ENCODE measurements at regions not wholly inside any gene's neighbourhood (a gene's known extent, or its start where the extent isn't known, plus 50 kb on each side); places are given as distances from the start of the nearest gene placed in this dataset.

DNA sequence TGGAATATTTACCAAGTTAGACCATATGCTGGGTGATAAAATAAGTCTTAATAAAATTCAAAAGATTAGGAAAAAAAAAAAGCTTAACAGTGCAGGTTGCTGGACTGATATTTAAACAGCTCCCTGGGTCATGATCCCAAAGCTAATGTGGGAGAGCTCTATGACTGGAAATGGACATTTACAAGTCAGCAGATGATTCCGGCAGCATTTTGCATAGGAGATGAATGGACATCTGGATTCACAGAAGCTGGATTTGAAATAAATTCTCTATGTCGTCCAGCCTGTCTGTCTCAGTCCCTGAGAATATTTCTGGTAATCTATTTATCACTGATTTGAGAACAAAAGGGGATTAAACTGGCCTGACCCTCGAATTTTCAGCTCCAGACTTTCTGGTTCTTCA lies 52.3 kb upstream of the KLHL25 start:
- Histone ChIP-seq H3K4me1 (ENCODE audit: control insufficient read depth, insufficient read depth, low read length) (no peaks in the 10 kb centered on the region), H3K27me3 (ENCODE audit: control insufficient read depth, insufficient read depth, low read length) (peaks cover 5% of the 10 kb centered on the region), H3K27ac (ENCODE audit: low read length) (no peak overlapping the region), H3K36me3 (ENCODE audit: control insufficient read depth, insufficient read depth, low read length) (no peaks in the 10 kb centered on the region), H3K9me3 (ENCODE audit: control insufficient read depth, low read depth, low read length) (no peaks in the 10 kb centered on the region), H3K4me3 (ENCODE audit: low read length) (no peak overlapping the region)
- WGBS (ENCODE audit: insufficient coverage, low lambda C conversion rate), result 33% methylated on average over 1 of the region's 3 CpGs
- DNase-seq, result no peak

DNA sequence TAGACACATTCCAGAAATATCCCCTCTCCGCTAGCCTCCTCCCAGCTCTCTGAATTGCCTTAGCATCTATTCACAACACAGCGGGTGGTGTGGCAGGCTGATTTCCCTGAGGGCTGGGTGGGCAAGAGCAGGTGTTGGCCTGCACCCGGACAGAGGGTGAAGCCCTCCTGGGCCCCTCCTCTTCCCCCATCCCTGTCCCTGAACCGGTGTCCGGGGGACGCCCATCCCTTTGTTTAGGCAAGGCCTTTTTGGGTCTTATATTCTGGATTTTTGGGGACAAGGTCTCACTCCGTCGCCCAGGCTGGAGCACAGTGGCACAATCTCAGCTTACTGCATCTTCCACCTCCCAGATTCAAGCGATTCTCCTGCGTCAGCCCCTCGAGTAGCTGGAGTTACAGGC lies 55.2 kb upstream of the KLHL25 start:
- WGBS (ENCODE audit: insufficient coverage, low lambda C conversion rate), result no CpG with 5 or more reads among the region's 11 CpGs
- Histone ChIP-seq H3K4me1 (ENCODE audit: control insufficient read depth, insufficient read depth, low read length) (no peaks in the 10 kb centered on the region), H3K36me3 (ENCODE audit: control insufficient read depth, insufficient read depth, low read length) (no peaks in the 10 kb centered on the region), H3K4me3 (ENCODE audit: low read length) (no peak overlapping the region), H3K27me3 (ENCODE audit: control insufficient read depth, insufficient read depth, low read length) (peaks cover 4% of the 10 kb centered on the region), H3K27ac (ENCODE audit: low read length) (no peak overlapping the region), H3K9me3 (ENCODE audit: control insufficient read depth, low read depth, low read length) (no peaks in the 10 kb centered on the region)
- DNase-seq, result no peak

DNA sequence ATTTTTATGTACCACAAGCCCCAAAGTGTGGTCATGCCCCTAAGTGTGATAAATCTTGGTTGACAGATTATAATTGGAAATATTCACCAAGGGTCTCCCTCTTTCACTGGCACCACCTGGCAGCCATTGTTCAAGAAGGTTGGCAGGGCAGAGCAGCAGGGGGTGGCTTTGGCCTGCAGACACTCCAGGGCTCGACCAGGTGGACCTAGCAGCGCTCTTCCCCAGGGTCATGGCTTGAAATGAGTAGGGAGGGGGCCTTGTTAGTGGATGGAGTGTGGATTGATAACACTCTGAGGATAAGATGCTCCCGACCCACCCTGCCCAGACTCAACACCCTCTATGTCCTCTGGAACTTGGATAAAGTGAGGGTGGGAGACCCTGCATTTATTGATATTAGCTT lies 58.2 kb upstream of the KLHL25 start:
- H3K4me1 ChIP-seq (ENCODE audit: control insufficient read depth, insufficient read depth, low read length), result no peaks in the 10 kb centered on the region
- no peaks in the 10 kb centered on the region for H3K36me3 ChIP-seq (ENCODE audit: control insufficient read depth, insufficient read depth, low read length)
- no peak for DNase-seq
- no peak overlapping the region for H3K4me3 ChIP-seq (ENCODE audit: low read length)
- H3K27ac ChIP-seq (ENCODE audit: low read length), result no peak overlapping the region
- H3K27me3 ChIP-seq (ENCODE audit: control insufficient read depth, insufficient read depth, low read length), result peaks cover 9% of the 10 kb centered on the region
- H3K9me3 ChIP-seq (ENCODE audit: control insufficient read depth, low read depth, low read length), result no peaks in the 10 kb centered on the region
- no CpG with 5 or more reads among the region's 3 CpGs for WGBS (ENCODE audit: insufficient coverage, low lambda C conversion rate)

DNA sequence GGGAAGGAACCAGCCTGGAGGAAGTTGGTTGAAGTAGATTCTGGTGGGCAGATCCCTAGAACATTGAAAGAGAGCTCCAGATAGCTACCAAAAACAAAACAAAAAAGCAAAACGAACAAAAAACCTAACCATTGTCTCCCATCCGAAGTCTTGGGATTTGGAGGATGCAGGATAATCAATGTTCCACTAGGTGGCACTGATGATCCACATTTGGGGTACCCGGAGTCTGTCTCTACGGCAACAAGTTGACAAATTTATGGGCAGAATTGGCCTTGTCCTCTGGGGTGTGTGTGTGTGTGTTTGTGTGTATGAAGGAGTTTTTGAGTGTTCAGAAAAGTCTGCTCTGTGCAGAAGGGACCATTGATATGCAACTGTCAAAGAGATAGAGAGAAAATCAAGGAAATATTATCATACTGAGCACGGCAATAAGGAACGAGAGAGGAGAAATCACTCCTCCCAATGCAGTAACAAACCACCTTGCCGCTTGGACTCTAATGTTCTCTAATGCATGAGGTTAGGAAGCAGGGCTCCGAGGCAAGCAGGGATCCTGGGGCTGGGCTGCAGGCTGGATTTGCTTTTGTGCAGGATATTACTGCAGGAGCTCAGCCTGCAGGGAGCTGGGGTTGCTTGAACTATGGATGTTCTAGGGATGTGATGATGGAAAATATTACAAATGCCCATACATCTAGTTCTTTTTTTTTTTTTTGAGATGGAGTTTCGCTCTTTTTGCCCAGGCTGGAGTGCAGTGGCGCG lies 59.8 kb upstream of the KLHL25 start:
- Histone ChIP-seq H3K36me3 (ENCODE audit: control insufficient read depth, insufficient read depth, low read length) (no peaks in the 10 kb centered on the region), H3K27ac (ENCODE audit: low read length) (no peak overlapping the region), H3K27me3 (ENCODE audit: control insufficient read depth, insufficient read depth, low read length) (peaks cover 15% of the 10 kb centered on the region), H3K4me3 (ENCODE audit: low read length) (no peak overlapping the region), H3K4me1 (ENCODE audit: control insufficient read depth, insufficient read depth, low read length) (peaks cover 3% of the 10 kb centered on the region), H3K9me3 (ENCODE audit: control insufficient read depth, low read depth, low read length) (no peaks in the 10 kb centered on the region)
- DNase-seq, result peak in 1 of 2 donors; percentile 35
- WGBS (ENCODE audit: insufficient coverage, low lambda C conversion rate), result 60% methylated on average over 1 of the region's 11 CpGs

DNA sequence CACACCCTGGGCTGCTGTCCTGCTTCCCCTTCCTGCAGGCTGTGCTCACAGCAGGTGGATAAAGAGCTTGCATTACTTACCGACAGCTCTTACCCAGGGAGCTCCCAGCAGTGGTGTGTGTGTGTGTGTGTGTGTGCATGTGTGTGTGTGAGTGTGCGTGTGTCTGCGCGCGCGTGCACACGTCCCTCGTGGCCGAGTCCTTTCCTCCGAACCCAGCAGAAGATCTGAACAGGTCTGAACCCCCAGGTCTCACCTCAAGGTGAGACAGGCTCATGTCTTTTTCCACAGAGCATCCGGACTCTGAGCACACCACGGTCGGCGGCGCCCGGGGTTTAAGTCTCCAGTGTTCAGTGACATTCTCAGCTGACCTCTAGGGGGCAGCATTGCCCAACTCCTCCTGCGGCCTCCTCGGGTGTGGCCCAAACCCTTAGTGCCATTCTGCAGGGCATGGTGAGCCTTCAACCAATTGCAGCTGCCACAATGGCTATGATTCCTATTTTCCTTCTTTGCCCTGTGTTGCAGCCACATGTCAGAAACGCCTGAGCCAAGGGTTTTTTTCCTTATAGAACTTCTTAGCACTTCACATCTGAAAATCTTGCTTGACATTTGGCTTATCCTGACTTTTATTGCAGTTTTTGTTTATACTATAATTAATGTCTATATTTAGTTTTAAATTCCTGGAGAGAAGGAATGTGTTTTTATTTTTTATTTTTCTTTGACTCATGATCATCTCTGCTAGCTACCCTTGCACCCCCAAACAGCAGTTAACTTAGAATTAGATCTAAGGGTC lies 64.1 kb upstream of the KLHL25 start:
- H3K27ac ChIP-seq (ENCODE audit: low read length), result no peak overlapping the region
- H3K4me1 ChIP-seq (ENCODE audit: control insufficient read depth, insufficient read depth, low read length), result peaks cover 3% of the 10 kb centered on the region
- no peak overlapping the region for H3K4me3 ChIP-seq (ENCODE audit: low read length)
- peaks cover 15% of the 10 kb centered on the region for H3K27me3 ChIP-seq (ENCODE audit: control insufficient read depth, insufficient read depth, low read length)
- peak; percentile 48 to 51 for DNase-seq
- no CpG with 5 or more reads among the region's 19 CpGs for WGBS (ENCODE audit: insufficient coverage, low lambda C conversion rate)
- H3K9me3 ChIP-seq (ENCODE audit: control insufficient read depth, low read depth, low read length), result no peaks in the 10 kb centered on the region
- no peaks in the 10 kb centered on the region for H3K36me3 ChIP-seq (ENCODE audit: control insufficient read depth, insufficient read depth, low read length)

DNA sequence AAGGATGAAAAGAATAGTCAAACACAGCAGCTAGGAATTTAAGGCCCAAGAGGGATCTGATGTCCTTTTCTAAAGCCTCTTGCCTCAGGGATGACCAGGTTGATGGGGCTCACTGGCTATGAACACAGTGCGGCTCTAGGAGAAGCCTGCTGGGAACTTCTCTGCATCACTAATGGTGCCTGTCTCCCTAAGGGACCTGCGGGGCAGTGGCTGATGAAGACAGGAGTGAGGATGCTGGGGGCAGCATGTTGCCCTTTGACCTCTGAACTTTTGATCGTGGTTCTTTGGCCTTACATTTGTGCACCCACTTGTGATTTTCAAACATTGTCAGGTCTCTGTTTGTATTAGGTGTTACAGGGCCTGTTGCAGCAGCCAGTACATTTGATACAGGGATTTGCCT lies 64.9 kb upstream of the KLHL25 start:
- H3K36me3 ChIP-seq (ENCODE audit: control insufficient read depth, insufficient read depth, low read length), result no peaks in the 10 kb centered on the region
- no peak overlapping the region for H3K4me3 ChIP-seq (ENCODE audit: low read length)
- no peaks in the 10 kb centered on the region for H3K9me3 ChIP-seq (ENCODE audit: control insufficient read depth, low read depth, low read length)
- H3K27me3 ChIP-seq (ENCODE audit: control insufficient read depth, insufficient read depth, low read length), result peaks cover 15% of the 10 kb centered on the region
- DNase-seq, result no peak
- 17% methylated on average over 1 of the region's 3 CpGs for WGBS (ENCODE audit: insufficient coverage, low lambda C conversion rate)
- H3K27ac ChIP-seq (ENCODE audit: low read length), result no peak overlapping the region
- H3K4me1 ChIP-seq (ENCODE audit: control insufficient read depth, insufficient read depth, low read length), result peaks cover 3% of the 10 kb centered on the region

DNA sequence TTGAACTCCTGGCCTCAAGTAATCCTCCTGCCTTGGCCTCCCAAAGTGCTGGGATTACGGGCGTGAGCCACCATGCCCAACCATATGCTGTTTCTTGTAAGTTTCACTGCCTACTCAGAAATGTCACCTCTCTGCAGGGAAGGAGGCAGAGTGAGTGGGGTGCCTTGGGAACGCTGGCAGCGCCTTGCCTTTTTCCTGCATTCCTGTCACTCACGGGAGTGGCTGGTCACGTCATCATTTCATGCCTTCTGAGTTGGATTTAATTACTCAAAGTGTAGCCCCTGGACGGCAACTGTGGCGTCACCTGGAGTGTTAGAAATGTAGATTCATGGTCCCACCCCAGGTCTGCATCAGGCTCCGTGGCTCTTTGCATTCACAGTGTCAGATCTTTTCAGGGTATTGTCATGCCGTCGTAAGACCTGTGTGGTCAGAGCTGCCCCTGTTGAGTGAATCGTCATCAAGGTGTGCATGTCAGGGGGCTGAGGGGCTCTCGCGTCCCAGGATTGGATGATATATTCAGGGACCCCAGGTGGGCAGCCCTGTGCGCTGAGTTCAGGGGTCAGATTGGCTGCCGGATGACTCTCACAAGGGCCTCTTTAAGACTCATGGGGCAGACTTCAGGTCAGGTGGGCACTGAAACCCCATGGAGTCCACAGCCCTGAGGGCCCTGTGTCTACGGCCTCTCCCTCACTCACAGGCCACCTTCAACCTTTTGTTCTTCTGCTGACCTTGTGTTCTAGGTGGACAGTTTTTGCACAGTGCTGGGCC lies 65.9 kb upstream of the KLHL25 start:
- Histone ChIP-seq H3K36me3 (ENCODE audit: control insufficient read depth, insufficient read depth, low read length) (no peaks in the 10 kb centered on the region), H3K27ac (ENCODE audit: low read length) (no peak overlapping the region), H3K4me1 (ENCODE audit: control insufficient read depth, insufficient read depth, low read length) (peaks cover 3% of the 10 kb centered on the region), H3K27me3 (ENCODE audit: control insufficient read depth, insufficient read depth, low read length) (peaks cover 15% of the 10 kb centered on the region), H3K4me3 (ENCODE audit: low read length) (no peak overlapping the region), H3K9me3 (ENCODE audit: control insufficient read depth, low read depth, low read length) (no peaks in the 10 kb centered on the region)
- DNase-seq, result no peak
- no CpG with 5 or more reads among the region's 17 CpGs for WGBS (ENCODE audit: insufficient coverage, low lambda C conversion rate)

DNA sequence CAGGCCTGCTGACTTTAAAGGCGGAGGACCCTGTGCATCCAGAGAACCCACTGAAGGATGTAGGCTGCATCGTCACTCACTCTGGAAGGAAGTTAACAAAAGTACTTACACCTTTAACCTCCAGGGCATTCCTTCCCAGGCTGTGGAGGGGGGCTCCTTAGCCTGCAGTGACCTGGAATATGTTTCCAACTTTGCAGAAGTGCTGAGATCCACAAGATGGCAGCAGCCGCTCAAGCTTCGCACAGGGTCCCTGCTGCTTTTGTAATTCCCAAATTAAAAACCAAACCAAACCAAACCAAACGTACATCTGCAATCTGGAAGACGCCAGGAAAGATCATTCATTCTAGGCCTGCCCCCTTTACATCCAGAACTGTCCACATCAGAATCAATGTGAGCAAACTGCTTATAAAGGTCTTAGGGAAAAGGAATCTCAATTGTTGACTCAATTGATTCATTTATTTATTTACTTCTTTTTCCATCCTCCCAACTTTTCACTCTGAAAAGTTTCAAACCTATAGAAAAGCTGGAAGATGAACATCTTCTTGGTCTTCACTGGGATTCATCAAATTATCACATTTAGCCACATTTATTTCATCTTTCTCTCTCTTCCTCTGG lies 70.5 kb upstream of the KLHL25 start:
- Histone ChIP-seq H3K36me3 (ENCODE audit: control insufficient read depth, insufficient read depth, low read length) (no peaks in the 10 kb centered on the region), H3K9me3 (ENCODE audit: control insufficient read depth, low read depth, low read length) (no peaks in the 10 kb centered on the region), H3K27ac (ENCODE audit: low read length) (no peak overlapping the region), H3K27me3 (ENCODE audit: control insufficient read depth, insufficient read depth, low read length) (no peaks in the 10 kb centered on the region), H3K4me1 (ENCODE audit: control insufficient read depth, insufficient read depth, low read length) (no peaks in the 10 kb centered on the region), H3K4me3 (ENCODE audit: low read length) (no peak overlapping the region)
- no CpG with 5 or more reads among the region's 6 CpGs for WGBS (ENCODE audit: insufficient coverage, low lambda C conversion rate)
- peak in 1 of 2 donors; percentile 15 for DNase-seq

DNA sequence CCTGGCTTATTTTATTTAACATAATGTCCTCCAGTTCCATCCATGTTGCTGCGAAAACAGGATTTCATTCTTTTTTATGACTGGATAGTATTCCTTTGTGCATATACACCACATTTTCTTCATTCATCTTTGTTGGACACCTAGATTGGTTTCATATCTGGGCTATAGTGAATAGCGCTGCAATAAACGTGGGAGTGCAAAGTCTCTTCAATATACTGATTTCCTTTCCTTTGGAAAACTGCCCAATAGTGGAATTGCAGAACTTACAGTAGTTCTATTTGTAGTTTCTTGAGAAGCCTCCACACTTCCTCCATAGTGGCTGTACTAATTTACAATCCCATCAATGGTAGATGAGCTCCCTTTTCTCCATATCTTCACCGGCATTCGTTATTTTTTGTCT lies 72.5 kb upstream of the KLHL25 start:
- Histone ChIP-seq H3K27me3 (ENCODE audit: control insufficient read depth, insufficient read depth, low read length) (no peaks in the 10 kb centered on the region), H3K4me3 (ENCODE audit: low read length) (no peak overlapping the region), H3K4me1 (ENCODE audit: control insufficient read depth, insufficient read depth, low read length) (no peaks in the 10 kb centered on the region), H3K27ac (ENCODE audit: low read length) (no peak overlapping the region), H3K36me3 (ENCODE audit: control insufficient read depth, insufficient read depth, low read length) (no peaks in the 10 kb centered on the region), H3K9me3 (ENCODE audit: control insufficient read depth, low read depth, low read length) (no peaks in the 10 kb centered on the region)
- DNase-seq, result peak in 1 of 2 donors; percentile 53
- 92% methylated on average over 3 of the region's 5 CpGs for WGBS (ENCODE audit: insufficient coverage, low lambda C conversion rate)

DNA sequence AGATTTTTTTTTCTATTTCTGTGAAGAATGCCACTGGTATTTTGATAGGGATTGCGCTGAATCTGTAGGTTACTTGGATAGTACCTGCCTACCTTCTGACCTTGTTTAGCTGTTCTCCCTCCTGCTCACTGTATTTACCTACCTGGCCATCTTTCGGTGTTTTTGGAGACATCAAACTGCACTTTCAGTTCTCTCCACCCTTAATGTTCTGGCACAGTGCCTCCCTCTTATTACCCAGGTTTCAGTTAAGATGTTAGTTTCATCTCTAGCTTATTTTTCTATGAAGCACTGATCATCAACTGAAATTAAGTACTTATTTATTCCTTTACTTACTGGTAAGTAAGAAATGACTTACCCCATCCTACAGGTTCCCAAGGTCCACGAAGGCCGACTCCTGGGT lies 74.4 kb upstream of the KLHL25 start:
- Histone ChIP-seq H3K27ac (ENCODE audit: low read length) (no peak overlapping the region), H3K36me3 (ENCODE audit: control insufficient read depth, insufficient read depth, low read length) (no peaks in the 10 kb centered on the region), H3K4me3 (ENCODE audit: low read length) (no peak overlapping the region), H3K9me3 (ENCODE audit: control insufficient read depth, low read depth, low read length) (no peaks in the 10 kb centered on the region), H3K27me3 (ENCODE audit: control insufficient read depth, insufficient read depth, low read length) (no peaks in the 10 kb centered on the region), H3K4me1 (ENCODE audit: control insufficient read depth, insufficient read depth, low read length) (no peaks in the 10 kb centered on the region)
- 92% methylated on average over 2 of the region's 4 CpGs for WGBS (ENCODE audit: insufficient coverage, low lambda C conversion rate)
- DNase-seq, result no peak

All from large intestine (tissue), 3 donors.